Osteoblast (primary cell): ENCODE measurements at regions not wholly inside any gene's neighbourhood (a gene's known extent, or its start where the extent isn't known, plus 50 kb on each side); places are given as distances from the start of the nearest gene placed in this dataset.

Experiments used
- DNase-seq: peaks from one replicate; pipeline ENCODE4 v3.0.0; 2011; ENCODE audit warnings: low spot score, mixed read lengths; ENCODE audit not compliant: insufficient read length; ENCODE audit errors: missing footprints
- H2AFZ ChIP-seq: 2 replicates; pipeline ENCODE4 v1.6.0; 2011; ENCODE audit warnings: mild to moderate bottlenecking, low read length
- H3K27ac ChIP-seq: 2 replicates; pipeline ENCODE4 v1.5.1; 2011; ENCODE audit warnings: mild to moderate bottlenecking, low read depth, low read length, moderate library complexity
- H3K27me3 ChIP-seq: 2 replicates; pipeline ENCODE4 v1.6.0; 2012; ENCODE audit warnings: mild to moderate bottlenecking, control low read depth, inconsistent platforms, low read length, moderate library complexity; ENCODE audit not compliant: insufficient read depth
- H3K36me3 ChIP-seq: 2 replicates; pipeline ENCODE4 v1.5.1; 2011; ENCODE audit warnings: mild to moderate bottlenecking, low read length, control low read depth, moderate library complexity; ENCODE audit not compliant: insufficient read depth
- H3K4me1 ChIP-seq: 2 replicates; pipeline ENCODE4 v1.5.1; 2011; ENCODE audit warnings: mild to moderate bottlenecking, low read length, control low read depth, moderate library complexity; ENCODE audit not compliant: insufficient read depth
- H3K4me2 ChIP-seq: 2 replicates; pipeline ENCODE4 v1.6.0; 2011; ENCODE audit warnings: mild to moderate bottlenecking, low read length; ENCODE audit not compliant: insufficient read depth
- H3K4me3 ChIP-seq: fragments of 200-600 bp; sonication (generic); 3 replicates; pipeline ENCODE4 v1.5.1; 2012; ENCODE audit warnings: mild to moderate bottlenecking, low read length, inconsistent platforms; ENCODE audit not compliant: insufficient read depth
- H3K79me2 ChIP-seq: 2 replicates; pipeline ENCODE4 v1.6.0; 2012; ENCODE audit warnings: mild to moderate bottlenecking, low read length, control low read depth, inconsistent platforms; ENCODE audit not compliant: insufficient read depth
- H3K9me3 ChIP-seq: 2 replicates; pipeline ENCODE4 v1.5.1; 2011; ENCODE audit warnings: low read depth, low read length, control low read depth
- H4K20me1 ChIP-seq: 2 replicates; pipeline ENCODE4 v1.6.0; 2012; ENCODE audit warnings: mild to moderate bottlenecking, low read length, control low read depth; ENCODE audit not compliant: insufficient read depth
- CTCF ChIP-seq: IDR thresholded peaks from 2 replicates; pipeline ENCODE4 v1.5.1; 2011; ENCODE audit warnings: mild to moderate bottlenecking, low read depth, low read length, moderate library complexity; ENCODE audit errors: extremely low read depth

GRCh38 chr21:35635994-35636393 is 424.3 kb downstream of the SETD4 start:
- H3K27me3 ChIP-seq = no peaks in the 10 kb centered on the region
- no peak for DNase-seq
- TF ChIP-seq CTCF = no peak
- no peaks in the 10 kb centered on the region for H3K9me3 ChIP-seq
- peak overlapping the region; percentile 54 for H3K27ac ChIP-seq
- no peak overlapping the region for H3K4me2 ChIP-seq
- no peaks in the 10 kb centered on the region for H3K36me3 ChIP-seq
- H2AFZ ChIP-seq = no peak overlapping the region
- no peak overlapping the region for H3K4me3 ChIP-seq
- H3K79me2 ChIP-seq = no peaks in the 10 kb centered on the region
- no peaks in the 10 kb centered on the region for H4K20me1 ChIP-seq
- H3K4me1 ChIP-seq = peaks cover 36% of the 10 kb centered on the region

GRCh38 chr21:35635261-35635660 is 425.1 kb downstream of the SETD4 start:
- TF ChIP-seq CTCF = no peak
- DNase-seq = peak; percentile 85
- Histone ChIP-seq H3K4me2 (no peak overlapping the region), H3K4me3 (no peak overlapping the region), H3K4me1 (peaks cover 31% of the 10 kb centered on the region), H2AFZ (no peak overlapping the region), H3K9me3 (no peaks in the 10 kb centered on the region), H3K27me3 (no peaks in the 10 kb centered on the region), H4K20me1 (no peaks in the 10 kb centered on the region), H3K36me3 (no peaks in the 10 kb centered on the region), H3K27ac (peak overlapping the region; percentile 54), H3K79me2 (no peaks in the 10 kb centered on the region)

GRCh38 chr21:35633501-35633900 is 426.8 kb downstream of the SETD4 start:
- Histone ChIP-seq H3K36me3 (no peaks in the 10 kb centered on the region), H3K4me3 (no peak overlapping the region), H3K27ac (no peak overlapping the region), H3K4me2 (no peak overlapping the region), H3K4me1 (peaks cover 31% of the 10 kb centered on the region), H3K27me3 (no peaks in the 10 kb centered on the region), H3K9me3 (no peaks in the 10 kb centered on the region), H2AFZ (no peak overlapping the region), H4K20me1 (no peaks in the 10 kb centered on the region), H3K79me2 (no peaks in the 10 kb centered on the region)
- no peak for DNase-seq
- no peak for TF ChIP-seq CTCF

- no peaks in the 10 kb centered on the region for H3K36me3 ChIP-seq
- H3K9me3 ChIP-seq = no peaks in the 10 kb centered on the region
- TF ChIP-seq CTCF = no peak
- no peak overlapping the region for H3K27ac ChIP-seq
- H3K27me3 ChIP-seq = no peaks in the 10 kb centered on the region
- H3K4me1 ChIP-seq = peaks cover 30% of the 10 kb centered on the region
- no peak overlapping the region for H3K4me2 ChIP-seq
- no peak overlapping the region for H2AFZ ChIP-seq
- no peak for DNase-seq
- no peaks in the 10 kb centered on the region for H3K79me2 ChIP-seq
- H4K20me1 ChIP-seq = no peaks in the 10 kb centered on the region
- no peak overlapping the region for H3K4me3 ChIP-seq
These were observed 427.6 kb downstream of the SETD4 start for GRCh38 chr21:35632711-35633110.
